Prostate gland (tissue), 2 donors: ENCODE measurements at regions not wholly inside any gene's neighbourhood (a gene's known extent, or its start where the extent isn't known, plus 50 kb on each side); places are given as distances from the start of the nearest gene placed in this dataset.

Experiments used
- POLR2A ChIP-seq: fragments of 450-650 bp; IDR thresholded peaks from one replicate; pipeline ENCODE4 v1.6.1; 2016; ENCODE audit warnings: antibody characterized with exemption, mild to moderate bottlenecking
- POLR2AphosphoS5 ChIP-seq: sonication (generic); formaldehyde crosslinking; IDR thresholded peaks from one replicate; pipeline ENCODE4 v1.6.1; 2017; ENCODE audit warnings: antibody characterized with exemption
- TF ChIP-seq, protein P1 (sequence below), 4 experiments: fragments of 200-600 bp in 2 of 4; fragments of 450-650 bp in 2 of 4; sonication (generic) in 2 of 4; IDR thresholded peaks; 1 replicate in 3 of 4; 2 replicates in 1 of 4; pipeline ENCODE4 v1.5.1; 2016 to 2019; ENCODE audit warnings: antibody characterized with exemption in 4 of 4, mild to moderate bottlenecking in 2 of 4, moderate library complexity in 2 of 4

DNA sequence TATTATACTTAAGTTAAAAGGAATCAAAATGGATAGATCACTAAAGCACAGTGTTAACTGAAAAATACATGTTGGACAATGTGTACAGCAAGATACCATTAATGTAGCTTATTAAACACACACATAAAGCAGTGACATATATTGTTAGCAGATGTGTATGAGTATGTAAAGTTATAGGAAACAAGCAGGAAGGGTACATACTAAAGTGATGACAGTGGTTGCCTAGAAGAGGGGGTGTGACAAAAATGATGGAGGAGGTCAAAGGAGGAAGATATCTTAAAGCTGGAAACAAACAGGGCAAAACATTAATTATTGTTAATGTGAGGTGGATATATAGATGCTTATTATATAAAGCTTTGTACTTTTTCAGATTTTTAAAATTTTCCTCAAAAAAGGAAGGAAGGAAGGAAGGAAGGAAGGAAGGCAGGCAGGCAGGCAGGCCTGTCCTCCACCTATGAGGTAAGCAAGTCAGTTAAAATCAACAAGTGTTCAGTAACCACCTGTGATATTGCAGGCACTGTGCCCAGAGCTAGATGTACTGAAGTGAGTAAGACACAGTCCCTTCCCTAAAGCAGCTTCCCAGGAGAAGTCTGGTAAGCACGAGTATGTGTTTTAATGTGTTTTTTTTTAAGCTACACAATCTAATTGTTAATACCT is 252.9 kb upstream of the NR5A2 start:
- TF ChIP-seq, protein P1, sequence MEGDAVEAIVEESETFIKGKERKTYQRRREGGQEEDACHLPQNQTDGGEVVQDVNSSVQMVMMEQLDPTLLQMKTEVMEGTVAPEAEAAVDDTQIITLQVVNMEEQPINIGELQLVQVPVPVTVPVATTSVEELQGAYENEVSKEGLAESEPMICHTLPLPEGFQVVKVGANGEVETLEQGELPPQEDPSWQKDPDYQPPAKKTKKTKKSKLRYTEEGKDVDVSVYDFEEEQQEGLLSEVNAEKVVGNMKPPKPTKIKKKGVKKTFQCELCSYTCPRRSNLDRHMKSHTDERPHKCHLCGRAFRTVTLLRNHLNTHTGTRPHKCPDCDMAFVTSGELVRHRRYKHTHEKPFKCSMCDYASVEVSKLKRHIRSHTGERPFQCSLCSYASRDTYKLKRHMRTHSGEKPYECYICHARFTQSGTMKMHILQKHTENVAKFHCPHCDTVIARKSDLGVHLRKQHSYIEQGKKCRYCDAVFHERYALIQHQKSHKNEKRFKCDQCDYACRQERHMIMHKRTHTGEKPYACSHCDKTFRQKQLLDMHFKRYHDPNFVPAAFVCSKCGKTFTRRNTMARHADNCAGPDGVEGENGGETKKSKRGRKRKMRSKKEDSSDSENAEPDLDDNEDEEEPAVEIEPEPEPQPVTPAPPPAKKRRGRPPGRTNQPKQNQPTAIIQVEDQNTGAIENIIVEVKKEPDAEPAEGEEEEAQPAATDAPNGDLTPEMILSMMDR (IDR thresholded peaks at IDR 0.05): no peak
- TF ChIP-seq POLR2AphosphoS5: no peak
- TF ChIP-seq POLR2A: no peak
